ENCODE measurements at regions not wholly inside any gene's neighbourhood (a gene's known extent, or its start where the extent isn't known, plus 50 kb on each side); places are given as distances from the start of the nearest gene placed in this dataset.

GRCh38 chr3:23035927-23036640 is 167.0 kb upstream of the UBE2E2 start:
- no peak for DNase-seq

- DNase-seq = no peak
Measured at GRCh38 chr3:23036728-23037127, 166.4 kb upstream of the UBE2E2 start.

DNA sequence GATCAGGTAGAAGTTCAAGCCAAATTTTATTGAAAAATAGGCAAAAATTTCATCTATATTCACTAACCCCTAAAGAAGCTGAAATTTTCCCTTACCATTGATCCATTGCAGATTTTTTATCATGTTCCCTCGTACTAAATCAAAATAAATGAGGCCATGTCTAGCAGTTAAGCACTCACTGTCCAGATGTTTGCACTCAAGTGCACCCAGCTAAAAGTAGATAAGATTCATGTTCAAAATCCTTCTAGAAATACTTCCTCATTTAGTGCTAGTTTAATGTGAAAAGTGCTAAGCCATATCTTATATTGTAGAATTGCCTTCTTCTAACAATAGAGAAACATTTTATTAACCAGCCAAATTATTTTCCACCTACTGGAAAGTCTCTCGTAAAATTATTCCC is 164.7 kb upstream of the UBE2E2 start:
- no peak for DNase-seq

DNA sequence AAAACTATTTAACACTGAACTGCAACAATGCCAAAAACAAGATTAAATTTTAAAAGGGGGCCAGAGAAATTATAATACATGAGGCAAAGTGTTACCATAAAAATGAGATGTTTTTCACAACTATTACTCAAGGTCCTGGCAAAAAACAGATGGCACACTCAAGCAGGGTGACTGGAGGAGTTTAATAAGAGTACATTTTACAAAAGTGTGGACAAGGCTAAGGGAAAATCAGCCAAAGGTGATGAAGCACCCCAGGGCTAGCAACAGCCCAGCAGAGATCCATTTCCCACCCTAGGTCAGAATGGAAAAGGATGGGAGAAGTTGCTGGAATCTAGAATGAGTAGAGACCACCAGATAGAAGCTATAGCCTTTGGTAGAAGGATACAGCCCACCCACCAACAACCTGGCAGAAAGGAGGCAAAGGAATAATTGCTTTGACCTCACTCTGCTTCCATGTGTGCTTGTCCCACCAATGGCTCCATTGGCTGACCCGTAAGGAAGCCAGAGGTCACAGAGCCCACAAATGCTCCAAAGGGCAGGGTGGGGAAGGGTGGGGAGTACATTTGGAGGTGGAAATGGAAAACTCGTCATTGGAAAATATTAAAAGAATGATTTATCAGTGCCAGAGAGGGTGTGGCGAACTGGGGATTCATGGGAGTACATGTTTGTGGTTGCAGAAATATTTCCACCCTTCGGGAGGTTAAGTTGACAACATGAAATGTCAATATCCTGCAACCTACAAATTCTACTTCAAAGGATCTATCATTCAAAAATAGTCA is 161.0 kb upstream of the UBE2E2 start:
- DNase-seq = no peak

GRCh38 chr3:23044463-23044862 is 158.7 kb upstream of the UBE2E2 start:
- no peak for DNase-seq

DNA sequence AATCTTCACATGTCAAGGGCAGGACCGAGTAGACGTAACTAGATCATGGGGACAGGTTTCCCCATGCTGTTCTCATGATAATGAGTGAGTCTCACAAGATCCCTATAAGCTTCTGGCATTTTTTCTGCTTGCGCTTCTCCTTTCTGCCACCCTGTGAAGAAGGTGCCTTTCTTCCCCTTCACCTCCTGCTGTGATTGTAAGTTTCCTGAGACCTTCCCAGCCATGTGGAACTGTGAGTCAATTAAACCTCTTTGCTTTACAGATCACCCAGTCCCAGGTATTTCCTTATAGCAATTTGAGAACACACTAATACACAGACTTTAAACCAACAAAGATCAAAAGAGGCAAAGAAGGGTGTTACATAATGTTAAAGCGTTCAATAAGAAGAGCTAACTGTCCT is 156.6 kb upstream of the UBE2E2 start:
- DNase-seq = no peak

DNA sequence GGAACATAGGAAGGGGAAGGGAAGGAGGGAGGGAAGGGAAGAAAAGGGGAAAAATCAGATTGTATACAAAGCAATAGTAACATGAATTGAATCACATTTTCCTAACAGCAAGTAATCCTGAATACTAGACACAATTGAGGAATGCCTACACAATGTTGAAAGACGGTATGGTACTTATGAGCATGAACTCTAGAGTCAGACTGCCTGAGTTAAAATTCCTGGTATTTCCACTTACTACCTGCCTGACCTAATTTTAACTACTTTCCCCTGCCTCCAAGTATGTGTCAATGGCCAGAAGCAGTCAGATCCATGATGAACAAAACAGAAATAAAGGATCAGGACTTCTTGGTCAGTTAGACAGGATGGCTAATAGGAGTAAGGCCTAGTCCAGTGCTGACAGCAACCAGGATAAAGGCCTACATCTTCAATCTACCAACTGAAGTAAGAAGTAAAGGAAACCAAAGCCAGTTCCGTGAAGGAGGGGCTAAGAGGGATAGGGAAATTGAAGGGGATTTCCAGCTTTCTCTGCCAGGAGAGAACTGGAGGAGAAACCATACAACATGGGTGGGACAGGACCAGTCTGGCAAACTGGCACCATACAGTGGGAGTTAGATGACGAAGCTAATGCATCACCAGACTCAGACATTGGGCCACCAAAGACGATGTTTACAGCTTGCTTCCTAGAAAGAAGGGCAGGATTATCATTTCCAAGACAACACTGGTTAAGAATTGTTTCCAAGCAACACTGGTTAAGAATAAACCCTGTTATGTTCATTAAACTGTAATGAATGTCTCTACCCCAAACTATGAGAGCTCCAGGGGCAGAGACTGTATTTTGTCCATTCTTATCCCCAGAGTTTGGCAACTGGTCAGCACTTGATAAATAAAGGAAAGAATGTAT is 151.6 kb upstream of the UBE2E2 start:
- DNase-seq = no peak

GRCh38 chr3:23052208-23052607 is 150.9 kb upstream of the UBE2E2 start:
- no peak for DNase-seq

GRCh38 chr3:23052620-23053019 is 150.5 kb upstream of the UBE2E2 start:
- DNase-seq = no peak

DNA sequence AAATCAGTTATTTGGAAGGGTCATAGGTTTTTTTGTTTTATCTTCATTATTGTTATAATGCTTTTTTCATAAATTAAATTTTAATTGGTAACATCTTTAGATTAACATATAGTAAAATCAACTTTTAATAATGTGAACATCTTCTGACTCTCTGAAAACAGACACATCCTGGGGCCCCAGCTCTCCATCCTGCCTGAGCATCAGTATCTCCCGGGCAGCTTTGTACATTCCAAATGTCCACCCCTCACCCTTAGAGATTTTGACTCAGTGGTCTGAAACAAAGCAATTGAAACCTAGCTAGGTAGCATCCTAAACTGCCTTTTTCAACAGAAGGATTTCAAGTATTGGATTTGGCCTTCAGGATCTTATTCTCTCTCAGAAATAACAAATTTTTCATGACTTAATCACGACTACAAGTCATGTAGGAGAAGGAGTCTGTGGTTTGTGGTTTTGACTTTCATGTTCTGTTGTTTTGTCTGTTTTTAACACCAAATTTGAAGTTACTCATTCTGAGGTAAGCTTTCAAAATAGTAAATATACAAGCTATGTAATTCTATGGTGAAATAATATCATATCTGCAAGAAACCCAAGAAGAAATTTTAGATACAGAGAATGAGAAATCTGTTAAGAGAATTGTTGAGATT is 147.3 kb upstream of the UBE2E2 start:
- no peak for DNase-seq

DNA sequence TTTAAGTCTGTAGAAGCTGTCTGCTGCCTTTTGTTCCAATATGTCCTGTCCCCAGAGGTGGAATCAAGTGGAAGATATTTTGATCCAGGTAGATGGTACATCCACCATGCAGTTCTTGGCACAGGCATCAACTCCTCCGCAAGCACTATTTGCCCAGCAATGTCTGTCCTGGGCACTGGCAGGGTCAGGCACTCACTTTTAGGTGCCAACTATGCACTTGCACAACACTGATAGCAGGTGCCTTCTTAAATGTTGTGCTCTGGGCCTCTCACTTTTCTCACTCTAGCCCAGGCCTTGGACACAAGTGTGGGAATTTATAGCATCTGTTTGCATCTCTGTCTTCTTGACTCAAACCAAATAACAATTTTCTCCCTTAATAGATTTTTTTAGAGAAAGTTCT is 140.5 kb upstream of the UBE2E2 start:
- DNase-seq = no peak

GRCh38 chr3:23062982-23063381 is 140.1 kb upstream of the UBE2E2 start:
- DNase-seq = no peak

GRCh38 chr3:23067116-23067515 is 136.0 kb upstream of the UBE2E2 start:
- no peak for DNase-seq

DNA sequence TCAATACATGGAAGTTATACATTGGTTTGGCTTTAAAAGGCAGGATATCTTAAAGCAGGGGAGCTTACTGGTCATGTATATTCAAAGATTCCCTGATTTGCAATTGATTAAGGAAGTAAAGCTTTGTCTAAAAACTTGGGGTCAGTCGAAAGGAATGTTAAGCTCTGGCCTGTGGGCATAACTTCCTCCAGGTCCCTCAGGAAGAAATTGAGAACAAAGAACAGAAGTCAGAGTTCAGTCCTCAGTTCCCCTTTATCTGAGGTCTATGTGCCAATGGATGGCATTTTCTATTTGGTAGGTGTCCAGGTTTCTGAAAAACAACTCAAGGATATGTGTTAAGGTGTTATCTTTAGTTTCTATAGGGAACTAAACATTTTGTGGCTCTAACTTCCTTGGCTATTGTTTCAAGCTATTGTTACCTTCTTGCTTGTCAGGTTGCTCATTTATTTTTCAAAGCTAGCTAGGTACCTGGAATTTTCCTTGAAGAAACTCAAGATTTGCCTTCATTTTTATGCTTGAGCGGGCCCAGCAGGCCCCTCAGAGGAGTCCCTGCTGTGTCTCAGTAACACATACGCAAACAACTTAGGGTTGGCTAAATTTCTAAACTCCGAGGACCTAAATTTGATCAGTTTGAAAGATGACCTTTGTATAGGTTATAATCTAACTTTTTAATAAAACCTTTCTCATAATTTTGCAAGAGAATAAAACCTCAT is 135.0 kb upstream of the UBE2E2 start:
- no peak for DNase-seq

- no peak for DNase-seq
Measured at GRCh38 chr3:23071296-23071695, 131.8 kb upstream of the UBE2E2 start.

- DNase-seq = no peak
Measured at GRCh38 chr3:23071758-23072157, 131.4 kb upstream of the UBE2E2 start.

DNA sequence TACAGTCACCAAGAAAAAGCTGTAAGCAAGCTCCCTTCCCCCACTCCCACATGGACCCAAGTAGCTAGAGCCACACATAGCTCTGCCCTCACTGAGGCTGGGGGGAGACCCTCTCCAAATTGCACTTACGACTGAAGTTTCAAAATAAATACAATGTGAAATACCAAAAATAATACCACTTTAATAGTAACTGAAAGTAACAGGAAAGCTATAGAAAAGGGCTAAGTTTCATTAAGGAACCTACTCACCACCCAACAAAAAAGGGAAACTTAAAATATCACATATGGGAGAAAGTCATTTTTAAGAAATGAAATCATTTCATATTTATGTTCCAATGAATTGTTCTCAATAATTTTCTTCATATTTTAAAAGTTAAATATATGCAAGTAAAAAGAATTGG is 130.4 kb upstream of the UBE2E2 start:
- DNase-seq = no peak

DNA sequence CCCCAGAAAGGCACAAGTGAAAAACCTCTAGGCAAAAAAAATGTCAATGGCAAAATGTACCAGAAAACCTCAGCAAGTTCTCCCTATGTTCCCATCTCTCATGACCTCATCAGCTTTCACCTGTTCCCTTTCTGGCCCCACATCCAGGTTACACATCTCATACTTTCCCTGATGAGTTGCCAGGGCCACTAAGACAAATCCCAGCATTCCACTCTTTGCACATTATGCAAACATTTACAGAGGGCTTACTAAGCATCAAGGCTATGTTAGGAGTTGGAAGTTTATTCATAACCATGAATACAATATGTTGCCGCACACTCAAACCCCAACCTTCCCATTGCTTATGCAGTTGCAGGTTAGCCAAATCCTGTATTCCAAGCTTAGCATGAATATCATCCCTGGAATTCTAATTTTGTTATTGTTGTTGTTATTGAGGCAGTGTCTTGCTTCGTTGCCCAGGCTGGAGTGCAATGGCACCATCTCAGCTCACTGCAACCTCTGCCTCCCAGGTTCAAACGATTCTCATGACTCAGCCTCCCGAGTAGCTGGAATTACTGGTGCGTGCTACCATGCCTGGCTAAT is 129.3 kb upstream of the UBE2E2 start:
- DNase-seq = no peak

- no peak for DNase-seq
Measured at GRCh38 chr3:23075496-23075895, 127.6 kb upstream of the UBE2E2 start.

GRCh38 chr3:23076437-23076836 is 126.7 kb upstream of the UBE2E2 start:
- DNase-seq = no peak

DNA sequence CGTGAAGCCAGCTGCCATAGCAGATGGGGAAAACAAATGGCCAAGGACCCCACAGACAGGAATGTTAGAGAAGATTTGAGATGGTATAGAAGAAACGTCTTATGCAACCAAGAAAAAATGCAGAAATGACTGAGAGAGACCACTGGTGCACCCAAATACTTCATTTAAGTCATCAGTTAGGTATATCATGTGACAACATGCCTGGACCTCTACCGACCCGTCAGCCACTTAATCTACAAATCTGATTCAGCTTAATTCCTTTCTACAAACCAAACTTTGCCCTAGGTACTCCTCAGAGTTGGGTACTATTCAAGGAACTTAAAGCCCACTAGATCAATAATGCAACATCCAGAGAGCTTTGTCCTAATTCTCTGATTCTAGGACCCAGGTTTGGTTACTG is 126.0 kb upstream of the UBE2E2 start:
- no peak for DNase-seq

- DNase-seq = no peak
Measured at GRCh38 chr3:23078735-23079134, 124.4 kb upstream of the UBE2E2 start.
